OCI-LY1 (cell line): ENCODE measurements at regions not wholly inside any gene's neighbourhood (a gene's known extent, or its start where the extent isn't known, plus 50 kb on each side); places are given as distances from the start of the nearest gene placed in this dataset.

Experiments
- CTCF ChIP-seq: fragments of 200-600 bp; sonication (generic), shearing (Covaris generic); IDR thresholded peaks from 2 replicates; pipeline ENCODE4 v1.5.1; 2017; ENCODE audit warnings: mild to moderate bottlenecking, antibody characterized with exemption, low read length, moderate library complexity, mixed read lengths
- EZH2 ChIP-seq: fragments of 200-600 bp; sonication (generic), shearing (Covaris generic); IDR thresholded peaks from 2 replicates; pipeline ENCODE4 v1.8.0; 2017; ENCODE audit warnings: borderline replicate concordance, mixed run types, mild to moderate bottlenecking, antibody characterized with exemption, low read length, moderate library complexity, mixed read lengths

GRCh38 chr18:70469916-70470315 is 181.1 kb downstream of the SOCS6 start:
- no peak for TF ChIP-seq CTCF
- no peak for TF ChIP-seq EZH2
